ENCODE measurements at regions not wholly inside any gene's neighbourhood (a gene's known extent, or its start where the extent isn't known, plus 50 kb on each side); places are given as distances from the start of the nearest gene placed in this dataset.

GRCh38 chr1:34398916-34399275 is 222.2 kb downstream of the C1orf94 start:
- Histone ChIP-seq H3K27ac (ENCODE audit: low read depth in 1 of 2, low read length in 2 of 2) (no peak overlapping the region), H3K4me1 (ENCODE audit: control insufficient read depth in 1 of 2, insufficient read depth in 2 of 2, low read length in 2 of 2) (no peaks in the 10 kb centered on the region), H3K27me3 (ENCODE audit: control insufficient read depth in 2 of 2, insufficient read depth in 2 of 2, low read length in 2 of 2) (no peaks in the 10 kb centered on the region), H3K79me2 (ENCODE audit: insufficient read depth, low read length) (no peaks in the 10 kb centered on the region), H4K20me1 (ENCODE audit: insufficient read depth, low read length) (no peaks in the 10 kb centered on the region), H3K4me3 (replicated peaks in 1 of 3; ENCODE audit: low read depth in 2 of 3, low read length in 3 of 3) (no peak overlapping the region), H3K36me3 (replicated peaks in 1 of 2; ENCODE audit: control insufficient read depth in 1 of 2, insufficient read depth in 2 of 2, low read length in 2 of 2) (no peaks in the 10 kb centered on the region), H2AFZ (ENCODE audit: insufficient read depth, low read depth, low read length, poor library complexity, severe bottlenecking) (no peak overlapping the region), H3K4me2 (replicated peaks; ENCODE audit: extremely low read depth, low read length, poor library complexity, severe bottlenecking) (no peak overlapping the region), H3K9me3 (replicated peaks in 1 of 2; ENCODE audit: control insufficient read depth in 1 of 2, insufficient read depth in 1 of 2, low read length in 2 of 2) (no peaks in the 10 kb centered on the region), H3K9ac (ENCODE audit: insufficient read depth, low read length, poor library complexity, severe bottlenecking) (no peak overlapping the region)
- intact Hi-C loops (cut with micrococcal nuclease), result no loop called here
- peaks cover 0 to 4% (median 0%) of the 10 kb centered on the region in 7 donors for H3K9me3 Mint-ChIP-seq
- DNase-seq, result no peak
- WGBS (ENCODE audit: insufficient coverage), result 30% methylated on average over 4 of the region's 4 CpGs
- no peaks in the 10 kb centered on the region for H3K36me3 Mint-ChIP-seq
- TF ChIP-seq CTCF (IDR thresholded peaks at IDR 0.05), result no peak
- H3K27me3 Mint-ChIP-seq (ENCODE audit: low read depth in 3 of 3), result peaks cover 0 to 4% (median under 1%) of the 10 kb centered on the region in 3 donors
- H3K4me3 Mint-ChIP-seq, result no peak overlapping the region
- no peaks in the 10 kb centered on the region for H3K4me1 Mint-ChIP-seq
- no peak overlapping the region for H3K27ac Mint-ChIP-seq

- Mint-ChIP-seq H3K27me3 (ENCODE audit: low read depth in 3 of 3) (peaks cover 0 to 4% (median 2%) of the 10 kb centered on the region in 3 donors), H3K9me3 (peaks cover 0 to 7% (median 2%) of the 10 kb centered on the region in 7 donors), H3K4me1 (no peaks in the 10 kb centered on the region), H3K4me3 (no peak overlapping the region), H3K27ac (no peak overlapping the region), H3K36me3 (no peaks in the 10 kb centered on the region)
- Histone ChIP-seq H4K20me1 (ENCODE audit: insufficient read depth, low read length) (no peaks in the 10 kb centered on the region), H2AFZ (ENCODE audit: insufficient read depth, low read depth, low read length, poor library complexity, severe bottlenecking) (no peak overlapping the region), H3K9me3 (replicated peaks in 1 of 2; ENCODE audit: control insufficient read depth in 1 of 2, insufficient read depth in 1 of 2, low read length in 2 of 2) (no peaks in the 10 kb centered on the region), H3K36me3 (replicated peaks in 1 of 2; ENCODE audit: control insufficient read depth in 1 of 2, insufficient read depth in 2 of 2, low read length in 2 of 2) (no peaks in the 10 kb centered on the region), H3K4me3 (replicated peaks in 1 of 3; ENCODE audit: low read depth in 2 of 3, low read length in 3 of 3) (no peak overlapping the region), H3K4me1 (ENCODE audit: control insufficient read depth in 1 of 2, insufficient read depth in 2 of 2, low read length in 2 of 2) (no peaks in the 10 kb centered on the region), H3K4me2 (replicated peaks; ENCODE audit: extremely low read depth, low read length, poor library complexity, severe bottlenecking) (no peak overlapping the region), H3K9ac (ENCODE audit: insufficient read depth, low read length, poor library complexity, severe bottlenecking) (no peak overlapping the region), H3K79me2 (ENCODE audit: insufficient read depth, low read length) (no peaks in the 10 kb centered on the region), H3K27ac (ENCODE audit: low read depth in 1 of 2, low read length in 2 of 2) (no peak overlapping the region), H3K27me3 (ENCODE audit: control insufficient read depth in 2 of 2, insufficient read depth in 2 of 2, low read length in 2 of 2) (no peaks in the 10 kb centered on the region)
- no peak for TF ChIP-seq CTCF (IDR thresholded peaks at IDR 0.05)
- no CpG with 5 or more reads among the region's 2 CpGs for WGBS (ENCODE audit: insufficient coverage)
- intact Hi-C loops (cut with micrococcal nuclease), result no loop called here
- no peak for DNase-seq
These were observed 224.0 kb downstream of the C1orf94 start for GRCh38 chr1:34400675-34401074.
